Ascending aorta (tissue), 2 donors: ENCODE measurements at regions not wholly inside any gene's neighbourhood (a gene's known extent, or its start where the extent isn't known, plus 50 kb on each side); places are given as distances from the start of the nearest gene placed in this dataset.

Experiments used
- DNase-seq, 2 donors: peaks; one replicate each; pipeline ENCODE4 v3.0.0-alpha.2; 2019; ENCODE audit warnings: low spot score in 2 of 2
- H3K27ac ChIP-seq, 2 donors: fragments of 200-600 bp; sonication (generic); one replicate each; pipeline ENCODE4 v1.5.1; 2016 to 2017; ENCODE audit warnings: mild to moderate bottlenecking in 1 of 2
- H3K27me3 ChIP-seq: fragments of 200-600 bp; sonication (generic); one replicate; pipeline ENCODE4 v1.5.1; 2017
- H3K36me3 ChIP-seq, 2 donors: fragments of 200-600 bp; sonication (generic); one replicate each; pipeline ENCODE4 v1.5.1; 2016
- H3K4me1 ChIP-seq, 2 donors: fragments of 200-600 bp; sonication (generic); one replicate each; pipeline ENCODE4 v1.5.1; 2016 to 2017; ENCODE audit warnings: mild to moderate bottlenecking in 1 of 2
- H3K4me3 ChIP-seq, 2 donors: fragments of 200-600 bp; sonication (generic); one replicate each; pipeline ENCODE4 v1.5.1; 2016 to 2017; ENCODE audit warnings: mild to moderate bottlenecking in 1 of 2
- H3K9me3 ChIP-seq, 2 donors: fragments of 200-600 bp; sonication (generic); one replicate each; pipeline ENCODE4 v1.5.1; 2016
- intact Hi-C: fragments of 100-400 bp; cut with DNase I; formaldehyde crosslinking; loops from one replicate; pipeline ENCODE4 v1.15.1; 2023
- TF ChIP-seq, protein P1 (sequence below), 3 experiments: fragments of 200-600 bp in 2 of 3; fragments of 450-650 bp in 1 of 3; sonication (generic) in 2 of 3; IDR thresholded peaks; one replicate each; pipeline ENCODE4 v1.5.1; 2016 to 2019; ENCODE audit warnings: antibody characterized with exemption in 3 of 3, mild to moderate bottlenecking in 1 of 3, moderate library complexity in 1 of 3

DNA sequence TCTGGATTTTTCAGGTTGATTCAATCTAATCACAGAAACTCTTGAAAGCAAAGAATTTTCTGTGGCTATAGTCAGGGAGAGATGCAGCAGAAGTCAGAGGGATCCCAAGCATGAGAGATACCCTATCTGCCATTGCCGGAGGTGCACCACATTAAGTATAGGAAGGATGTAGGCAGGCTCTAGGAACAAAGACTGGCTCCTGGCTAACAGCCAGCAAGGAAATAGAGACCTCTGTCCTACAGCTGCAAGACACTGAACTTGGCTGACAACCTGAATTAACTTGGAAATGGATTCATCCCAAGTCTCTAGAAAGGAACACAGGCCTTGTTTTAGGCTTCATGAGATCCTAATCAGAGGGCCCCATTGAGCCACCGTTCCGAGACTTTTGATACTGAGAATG, 364.9 kb upstream of the FLRT2 start:
- no peaks in the 10 kb centered on the region for H3K9me3 ChIP-seq
- no peaks in the 10 kb centered on the region for H3K4me1 ChIP-seq
- intact Hi-C loops = no loop called here
- no peak overlapping the region for H3K27ac ChIP-seq
- H3K36me3 ChIP-seq = no peaks in the 10 kb centered on the region
- TF ChIP-seq, protein P1, sequence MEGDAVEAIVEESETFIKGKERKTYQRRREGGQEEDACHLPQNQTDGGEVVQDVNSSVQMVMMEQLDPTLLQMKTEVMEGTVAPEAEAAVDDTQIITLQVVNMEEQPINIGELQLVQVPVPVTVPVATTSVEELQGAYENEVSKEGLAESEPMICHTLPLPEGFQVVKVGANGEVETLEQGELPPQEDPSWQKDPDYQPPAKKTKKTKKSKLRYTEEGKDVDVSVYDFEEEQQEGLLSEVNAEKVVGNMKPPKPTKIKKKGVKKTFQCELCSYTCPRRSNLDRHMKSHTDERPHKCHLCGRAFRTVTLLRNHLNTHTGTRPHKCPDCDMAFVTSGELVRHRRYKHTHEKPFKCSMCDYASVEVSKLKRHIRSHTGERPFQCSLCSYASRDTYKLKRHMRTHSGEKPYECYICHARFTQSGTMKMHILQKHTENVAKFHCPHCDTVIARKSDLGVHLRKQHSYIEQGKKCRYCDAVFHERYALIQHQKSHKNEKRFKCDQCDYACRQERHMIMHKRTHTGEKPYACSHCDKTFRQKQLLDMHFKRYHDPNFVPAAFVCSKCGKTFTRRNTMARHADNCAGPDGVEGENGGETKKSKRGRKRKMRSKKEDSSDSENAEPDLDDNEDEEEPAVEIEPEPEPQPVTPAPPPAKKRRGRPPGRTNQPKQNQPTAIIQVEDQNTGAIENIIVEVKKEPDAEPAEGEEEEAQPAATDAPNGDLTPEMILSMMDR (IDR thresholded peaks at IDR 0.05) = no peak
- H3K27me3 ChIP-seq = no peaks in the 10 kb centered on the region
- DNase-seq = no peak
- no peak overlapping the region for H3K4me3 ChIP-seq

DNA sequence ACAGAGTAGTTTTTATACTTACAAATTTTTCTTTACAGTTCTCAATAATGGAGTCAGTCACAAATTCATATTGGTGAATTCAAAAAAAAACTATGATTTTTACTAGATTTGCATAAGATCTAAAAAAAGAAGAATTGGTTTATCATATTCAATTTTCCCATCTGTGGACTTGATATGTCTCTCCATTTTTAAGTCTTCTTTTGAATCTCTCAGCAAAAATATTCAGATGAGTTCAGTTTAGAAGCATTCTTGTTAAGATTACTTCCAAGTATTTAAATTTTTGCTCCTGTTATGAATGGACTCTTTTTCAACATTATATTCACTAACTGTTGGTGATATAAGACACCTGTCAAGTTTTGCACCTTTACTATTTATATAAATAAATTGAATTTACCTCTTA, 360.6 kb upstream of the FLRT2 start:
- no peak for DNase-seq
- H3K27ac ChIP-seq = no peak overlapping the region
- no peaks in the 10 kb centered on the region for H3K27me3 ChIP-seq
- intact Hi-C loops = no loop called here
- no peaks in the 10 kb centered on the region for H3K9me3 ChIP-seq
- H3K4me1 ChIP-seq = no peaks in the 10 kb centered on the region
- no peak overlapping the region for H3K4me3 ChIP-seq
- TF ChIP-seq, protein P1 (IDR thresholded peaks at IDR 0.05) = no peak
- no peaks in the 10 kb centered on the region for H3K36me3 ChIP-seq

DNA sequence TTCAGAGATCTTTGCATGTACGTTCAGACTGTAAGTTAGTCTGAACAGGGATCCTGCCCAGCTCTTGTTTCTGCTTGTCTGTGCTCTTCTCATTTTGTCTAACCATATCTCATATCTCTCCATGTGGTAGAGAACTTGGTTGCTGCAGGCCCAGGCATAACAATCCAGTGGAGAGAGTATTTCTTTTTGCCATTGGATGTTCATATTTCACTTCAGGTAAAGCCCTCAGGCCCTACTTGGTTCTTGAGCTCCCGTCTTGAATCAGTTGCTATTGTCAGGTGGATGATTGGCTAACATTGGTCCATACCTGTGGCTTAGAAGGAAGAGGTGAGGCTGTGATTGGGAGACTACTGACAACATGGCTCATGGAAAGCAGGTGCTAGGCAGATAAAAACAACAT, 357.7 kb upstream of the FLRT2 start:
- Histone ChIP-seq H3K27ac (no peak overlapping the region), H3K9me3 (no peaks in the 10 kb centered on the region), H3K27me3 (no peaks in the 10 kb centered on the region), H3K36me3 (no peaks in the 10 kb centered on the region), H3K4me1 (no peaks in the 10 kb centered on the region), H3K4me3 (no peak overlapping the region)
- TF ChIP-seq, protein P1 (IDR thresholded peaks at IDR 0.05) = no peak
- intact Hi-C loops = no loop called here
- DNase-seq = no peak

DNA sequence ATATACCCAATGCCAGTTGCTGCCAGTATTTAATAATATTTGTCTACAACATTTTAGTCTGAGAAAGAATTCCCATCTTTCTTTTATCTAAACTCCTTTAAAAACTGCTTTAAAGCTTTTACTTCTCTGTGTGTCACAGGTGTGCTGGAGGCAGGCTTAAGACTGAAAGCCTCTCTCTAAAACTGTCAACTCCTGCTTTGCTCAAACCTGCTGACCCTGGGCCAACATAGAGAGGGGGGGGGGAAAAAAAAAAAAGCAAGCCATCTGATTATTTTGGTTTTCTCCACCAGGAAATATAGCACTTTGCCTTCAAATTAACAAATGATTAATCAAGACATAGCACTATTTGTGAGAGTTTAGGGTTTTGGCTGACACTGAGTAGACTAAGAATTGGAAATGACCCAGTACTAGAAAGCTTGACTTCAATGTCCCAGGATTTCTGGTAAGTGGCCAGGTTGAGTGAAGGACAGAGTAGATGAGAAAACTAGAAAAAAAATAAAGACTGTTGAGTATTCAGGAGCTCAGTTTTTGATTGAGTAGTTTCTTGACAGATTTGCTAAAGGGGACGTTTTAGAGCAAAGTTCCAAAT, 357.0 kb upstream of the FLRT2 start:
- intact Hi-C loops = no loop called here

DNA sequence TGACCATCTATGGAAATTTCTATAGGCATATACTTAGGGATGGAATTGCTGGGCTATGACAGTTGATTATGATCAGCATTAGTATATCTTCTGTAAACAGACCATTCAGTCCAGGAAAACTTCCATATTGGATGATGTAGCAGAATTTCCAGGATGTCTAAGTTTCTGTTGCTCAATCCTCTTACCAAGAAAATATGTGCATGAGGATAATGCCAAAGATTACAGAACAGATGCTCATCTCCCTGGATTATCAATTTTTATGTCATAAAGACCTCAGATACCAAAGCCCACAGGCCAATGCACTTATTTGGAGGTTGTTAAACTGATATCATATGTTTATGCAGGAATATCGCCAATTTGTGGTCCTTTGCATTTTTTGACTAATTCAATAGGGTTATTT, 354.4 kb upstream of the FLRT2 start:
- TF ChIP-seq, protein P1 (IDR thresholded peaks at IDR 0.05) = no peak

More for the DNA sequence above, 357.0 kb upstream of the FLRT2 start:
- Histone ChIP-seq H3K4me3 (no peak overlapping the region), H3K27ac (no peak overlapping the region), H3K4me1 (no peaks in the 10 kb centered on the region), H3K36me3 (no peaks in the 10 kb centered on the region), H3K9me3 (no peaks in the 10 kb centered on the region), H3K27me3 (no peaks in the 10 kb centered on the region)
- TF ChIP-seq, protein P1 (IDR thresholded peaks at IDR 0.05) = no peak
- DNase-seq = no peak

DNA sequence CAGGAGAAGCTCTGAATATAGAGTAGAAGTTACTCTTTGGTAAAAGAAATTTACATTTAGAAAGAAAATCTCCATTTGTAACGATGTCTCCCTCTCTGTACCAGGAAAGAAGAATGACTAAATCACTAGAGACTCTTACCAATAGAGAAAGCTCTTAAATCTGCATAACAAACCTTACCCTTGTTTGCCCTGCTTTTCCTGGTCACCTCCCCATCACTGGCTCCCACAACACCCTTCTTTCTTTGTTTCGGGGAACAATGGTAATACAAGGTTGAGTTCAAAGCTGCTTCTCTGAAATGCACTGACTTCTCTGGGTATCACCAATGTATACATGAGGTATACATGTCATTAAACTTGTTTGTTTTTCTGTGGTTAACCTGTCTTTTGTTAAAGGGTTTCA, 351.1 kb upstream of the FLRT2 start:
- intact Hi-C loops = no loop called here
- Histone ChIP-seq H3K36me3 (no peaks in the 10 kb centered on the region), H3K27me3 (no peaks in the 10 kb centered on the region), H3K4me3 (no peak overlapping the region), H3K27ac (no peak overlapping the region), H3K9me3 (no peaks in the 10 kb centered on the region), H3K4me1 (no peaks in the 10 kb centered on the region)
- DNase-seq = no peak
- TF ChIP-seq, protein P1 (IDR thresholded peaks at IDR 0.05) = no peak

More for the DNA sequence above, 354.4 kb upstream of the FLRT2 start:
- Histone ChIP-seq H3K27me3 (no peaks in the 10 kb centered on the region), H3K36me3 (no peaks in the 10 kb centered on the region), H3K4me3 (no peak overlapping the region), H3K9me3 (no peaks in the 10 kb centered on the region), H3K27ac (no peak overlapping the region), H3K4me1 (no peaks in the 10 kb centered on the region)
- intact Hi-C loops = no loop called here
- no peak for DNase-seq
